ENCODE measurements at regions not wholly inside any gene's neighbourhood (a gene's known extent, or its start where the extent isn't known, plus 50 kb on each side); places are given as distances from the start of the nearest gene placed in this dataset.

- TF ChIP-seq TAF1 (IDR thresholded peaks at IDR 0.05; ENCODE audit: borderline replicate concordance, insufficient read depth, low read length) = no peak
- TF ChIP-seq POLR2AphosphoS5 (IDR thresholded peaks at IDR 0.05; ENCODE audit: low read depth, low read length) = no peak
- TF ChIP-seq SIN3A (IDR thresholded peaks at IDR 0.05; ENCODE audit: borderline replicate concordance, insufficient read depth, low read length) = no peak
- TF ChIP-seq FOXP2 (optimal IDR thresholded peaks at IDR 0.05; ENCODE audit: borderline replicate concordance, extremely low read depth, extremely low read length, insufficient read depth) = no peak
- no peak for TF ChIP-seq REST (IDR thresholded peaks at IDR 0.05; ENCODE audit: insufficient read depth in 1 of 2, low read depth in 2 of 2, low read length in 2 of 2)
Measured at GRCh38 chr10:3493621-3494020, 291.4 kb downstream of the KLF6 start.

- TF ChIP-seq TAF1 (IDR thresholded peaks at IDR 0.05; ENCODE audit: borderline replicate concordance, insufficient read depth, low read length) (no peak), POLR2AphosphoS5 (IDR thresholded peaks at IDR 0.05; ENCODE audit: low read depth, low read length) (no peak), FOXP2 (optimal IDR thresholded peaks at IDR 0.05; ENCODE audit: borderline replicate concordance, extremely low read depth, extremely low read length, insufficient read depth) (no peak), SIN3A (IDR thresholded peaks at IDR 0.05; ENCODE audit: borderline replicate concordance, insufficient read depth, low read length) (no peak), REST (IDR thresholded peaks at IDR 0.05; ENCODE audit: insufficient read depth in 1 of 2, low read depth in 2 of 2, low read length in 2 of 2) (no peak)
Measured at GRCh38 chr10:3491571-3491970, 293.4 kb downstream of the KLF6 start.

GRCh38 chr10:3487228-3487627, 297.8 kb downstream of the KLF6 start:
- TF ChIP-seq REST (IDR thresholded peaks at IDR 0.05; ENCODE audit: insufficient read depth in 1 of 2, low read depth in 2 of 2, low read length in 2 of 2) (no peak), POLR2AphosphoS5 (IDR thresholded peaks at IDR 0.05; ENCODE audit: low read depth, low read length) (no peak)

- TF ChIP-seq FOXP2 (optimal IDR thresholded peaks at IDR 0.05; ENCODE audit: borderline replicate concordance, extremely low read depth, extremely low read length, insufficient read depth) = no peak
- no peak for TF ChIP-seq REST (IDR thresholded peaks at IDR 0.05; ENCODE audit: insufficient read depth in 1 of 2, low read depth in 2 of 2, low read length in 2 of 2)
- TF ChIP-seq TAF1 (IDR thresholded peaks at IDR 0.05; ENCODE audit: borderline replicate concordance, insufficient read depth, low read length) = no peak
- no peak for TF ChIP-seq POLR2AphosphoS5 (IDR thresholded peaks at IDR 0.05; ENCODE audit: low read depth, low read length)
- TF ChIP-seq SIN3A (IDR thresholded peaks at IDR 0.05; ENCODE audit: borderline replicate concordance, insufficient read depth, low read length) = no peak
Measured at GRCh38 chr10:3486346-3487065, 298.5 kb downstream of the KLF6 start.
